Stomach (tissue), 4 donors: ENCODE measurements at regions not wholly inside any gene's neighbourhood (a gene's known extent, or its start where the extent isn't known, plus 50 kb on each side); places are given as distances from the start of the nearest gene placed in this dataset.

Source experiments
- CTCF ChIP-seq, 7 experiments: fragments of 450-650 bp in 4 of 7; fragments of 200-600 bp in 3 of 7; sonication (generic) in 3 of 7; IDR thresholded peaks; one replicate each; pipeline ENCODE4 v1.5.1; 2016 to 2019; ENCODE audit warnings: antibody characterized with exemption in 7 of 7, control low read depth in 2 of 7, mild to moderate bottlenecking in 1 of 7
- EP300 ChIP-seq: sonication (generic); formaldehyde crosslinking; IDR thresholded peaks from one replicate; pipeline ENCODE4 v1.6.1; 2017; ENCODE audit warnings: antibody characterized with exemption
- POLR2AphosphoS5 ChIP-seq, 3 donors: sonication (generic); formaldehyde crosslinking; IDR thresholded peaks; one replicate each; pipeline ENCODE4 v1.6.1; 2016; ENCODE audit warnings: antibody characterized with exemption in 3 of 3

GRCh38 chr3:82015241-82015640, 253.8 kb upstream of the GBE1 start:
- TF ChIP-seq CTCF (IDR thresholded peaks at IDR 0.05) (no peak), EP300 (no peak), POLR2AphosphoS5 (IDR thresholded peaks at IDR 0.05) (no peak)
